Right lobe of liver (tissue), 6 donors: ENCODE measurements at regions not wholly inside any gene's neighbourhood (a gene's known extent, or its start where the extent isn't known, plus 50 kb on each side); places are given as distances from the start of the nearest gene placed in this dataset.

Experiments
- ATAC-seq, 4 donors: fragments of 200-7000 bp; cut with Tn5 transposase; one replicate each; pipeline ENCODE4 v1.9.1; 2020; ENCODE audit warnings: mild to moderate bottlenecking in 4 of 4, moderate library complexity in 4 of 4
- DNase-seq, 3 donors: peaks; one replicate each; pipeline ENCODE4 v3.0.0-alpha.2; 2020
- H3K27ac ChIP-seq, 3 donors: fragments of 200-600 bp; one replicate each; pipeline ENCODE4 v1.8.0; 2022
- H3K27me3 ChIP-seq, 2 donors: fragments of 200-600 bp; one replicate each; pipeline ENCODE4 v1.8.0; 2022
- H3K36me3 ChIP-seq, 4 donors: fragments of 200-600 bp; sonication (generic) in 1 of 4; one replicate each; pipeline versions ENCODE4 v1.5.1 to v1.8.0; 2017 to 2022; ENCODE audit warnings: control low read depth in 1 of 4
- H3K4me1 ChIP-seq, 4 donors: fragments of 200-600 bp; sonication (generic) in 1 of 4; one replicate each; pipeline versions ENCODE4 v1.5.1 to v1.8.0; 2017 to 2022; ENCODE audit warnings: control low read depth in 1 of 4
- H3K4me3 ChIP-seq, 3 donors: fragments of 200-600 bp; one replicate each; pipeline ENCODE4 v1.8.0; 2022
- H3K9me3 ChIP-seq, 4 donors: fragments of 200-600 bp; sonication (generic) in 1 of 4; one replicate each; pipeline versions ENCODE4 v1.5.1 to v1.8.0; 2017 to 2022; ENCODE audit warnings: control low read depth in 1 of 4
- POLR2A ChIP-seq: fragments of 450-650 bp; IDR thresholded peaks from one replicate; pipeline ENCODE4 v1.6.1; 2017; ENCODE audit warnings: antibody characterized with exemption, mild to moderate bottlenecking
- WGBS: methylation state at CpG from one replicate; pipeline ENCODE4 v1.1.6; 2018; ENCODE audit warnings: low coverage, low lambda C conversion rate; ENCODE audit not compliant: insufficient coverage; ENCODE audit errors: missing lambda C conversion rate; 5-methylcytosine and 5-hydroxymethylcytosine counted together
- intact Hi-C, 2 donors: fragments of 100-400 bp; cut with DNase I; formaldehyde crosslinking; loops; one replicate each; pipeline versions ENCODE4 v1.11.2 to v1.14.1; 2022
- TF ChIP-seq, protein P1 (sequence below), 4 donors: fragments of 200-600 bp in 3 of 4; fragments of 450-650 bp in 1 of 4; IDR thresholded peaks; one replicate each; pipeline versions ENCODE4 v1.5.1 to v1.8.0; 2016 to 2022; ENCODE audit warnings: antibody characterized with exemption in 4 of 4, mild to moderate bottlenecking in 2 of 4
- donor health status: DM: no; HTN: yes; CAD: no.
- donor health status: DM: no; HTN: no; CAD: no.
- donor health status: DM: no; HTN: no; CAD: no.
- donor health status: DM: no; HTN: yes; CAD: no.
- donor health status: DM: no; HTN: yes; CAD: no.

DNA sequence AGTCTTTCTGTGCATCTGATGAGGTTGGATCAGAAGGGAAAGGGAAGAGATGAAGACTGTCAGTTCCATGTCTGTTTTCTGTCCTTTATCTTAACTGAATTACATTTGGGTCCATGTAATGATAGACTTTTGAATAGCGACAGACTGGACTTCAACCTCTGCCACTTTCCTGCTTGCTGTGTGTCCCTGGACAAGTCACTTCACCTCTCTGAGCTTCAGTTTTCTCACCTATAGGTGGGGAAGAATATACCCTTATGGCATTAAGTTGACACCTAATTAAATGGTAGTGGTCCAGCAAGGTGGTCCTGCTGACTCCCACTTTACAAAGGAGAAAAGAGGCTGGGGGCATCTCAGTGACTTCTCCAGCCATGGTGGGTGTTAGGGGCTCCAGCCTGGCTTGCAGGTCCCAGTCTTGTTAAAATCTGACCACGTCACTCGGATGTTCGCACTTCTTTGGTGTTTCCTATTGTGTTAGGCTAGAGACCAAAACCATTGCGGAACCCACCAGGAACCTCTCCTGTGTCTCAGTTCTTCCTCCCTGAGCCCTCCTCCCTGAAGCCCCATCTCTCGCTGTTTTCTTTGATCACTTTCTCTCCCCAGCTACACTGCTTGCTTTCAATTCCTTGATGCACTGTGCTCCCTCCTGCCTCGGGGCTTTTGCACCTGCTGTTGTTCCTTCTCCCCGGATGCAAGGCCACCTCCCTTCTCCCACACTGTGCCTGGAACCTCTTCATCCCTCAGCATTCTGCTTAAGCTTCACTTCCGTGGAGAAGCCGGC lies 256.5 kb downstream of the NSG2 start:
- Histone ChIP-seq H3K27me3 (no peaks in the 10 kb centered on the region), H3K9me3 (no peaks in the 10 kb centered on the region), H3K27ac (no peak overlapping the region), H3K4me1 (no peaks in the 10 kb centered on the region), H3K36me3 (no peaks in the 10 kb centered on the region), H3K4me3 (no peak overlapping the region)
- ATAC-seq (no peak), DNase-seq (no peak)
- no peak for TF ChIP-seq POLR2A
- TF ChIP-seq, protein P1, sequence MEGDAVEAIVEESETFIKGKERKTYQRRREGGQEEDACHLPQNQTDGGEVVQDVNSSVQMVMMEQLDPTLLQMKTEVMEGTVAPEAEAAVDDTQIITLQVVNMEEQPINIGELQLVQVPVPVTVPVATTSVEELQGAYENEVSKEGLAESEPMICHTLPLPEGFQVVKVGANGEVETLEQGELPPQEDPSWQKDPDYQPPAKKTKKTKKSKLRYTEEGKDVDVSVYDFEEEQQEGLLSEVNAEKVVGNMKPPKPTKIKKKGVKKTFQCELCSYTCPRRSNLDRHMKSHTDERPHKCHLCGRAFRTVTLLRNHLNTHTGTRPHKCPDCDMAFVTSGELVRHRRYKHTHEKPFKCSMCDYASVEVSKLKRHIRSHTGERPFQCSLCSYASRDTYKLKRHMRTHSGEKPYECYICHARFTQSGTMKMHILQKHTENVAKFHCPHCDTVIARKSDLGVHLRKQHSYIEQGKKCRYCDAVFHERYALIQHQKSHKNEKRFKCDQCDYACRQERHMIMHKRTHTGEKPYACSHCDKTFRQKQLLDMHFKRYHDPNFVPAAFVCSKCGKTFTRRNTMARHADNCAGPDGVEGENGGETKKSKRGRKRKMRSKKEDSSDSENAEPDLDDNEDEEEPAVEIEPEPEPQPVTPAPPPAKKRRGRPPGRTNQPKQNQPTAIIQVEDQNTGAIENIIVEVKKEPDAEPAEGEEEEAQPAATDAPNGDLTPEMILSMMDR (IDR thresholded peaks at IDR 0.05) = no peak
- 39% methylated on average over 6 of the region's 10 CpGs for WGBS
- intact Hi-C loops = no loop called here

DNA sequence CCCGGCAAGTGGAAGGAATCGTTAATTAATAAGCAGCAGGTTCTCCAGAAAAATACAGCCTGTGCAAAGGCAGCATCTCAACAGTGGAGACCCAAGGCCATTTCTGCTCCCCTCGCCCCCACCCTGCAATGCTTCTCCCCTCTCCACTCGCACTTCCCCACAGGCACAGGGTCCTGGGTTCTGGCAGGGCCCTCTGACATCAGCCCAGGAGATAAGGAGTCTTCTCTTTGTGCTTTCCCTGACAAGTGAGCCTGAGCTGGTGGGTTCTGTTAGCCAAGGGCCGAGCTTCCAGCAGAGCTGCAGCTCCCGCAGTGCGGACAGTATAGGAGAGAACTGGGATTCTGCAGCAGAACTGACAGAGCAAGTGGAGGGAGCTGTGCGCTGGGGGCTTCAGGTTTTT lies 257.5 kb downstream of the NSG2 start:
- Histone ChIP-seq H3K4me1 (no peaks in the 10 kb centered on the region), H3K27ac (no peak overlapping the region), H3K36me3 (no peaks in the 10 kb centered on the region), H3K27me3 (no peaks in the 10 kb centered on the region), H3K4me3 (no peak overlapping the region), H3K9me3 (no peaks in the 10 kb centered on the region)
- WGBS = 59% methylated on average over 3 of the region's 8 CpGs
- no peak for DNase-seq
- intact Hi-C loops = no loop called here
- TF ChIP-seq, protein P1 (IDR thresholded peaks at IDR 0.05) = no peak
- TF ChIP-seq POLR2A = no peak
- no peak for ATAC-seq

DNA sequence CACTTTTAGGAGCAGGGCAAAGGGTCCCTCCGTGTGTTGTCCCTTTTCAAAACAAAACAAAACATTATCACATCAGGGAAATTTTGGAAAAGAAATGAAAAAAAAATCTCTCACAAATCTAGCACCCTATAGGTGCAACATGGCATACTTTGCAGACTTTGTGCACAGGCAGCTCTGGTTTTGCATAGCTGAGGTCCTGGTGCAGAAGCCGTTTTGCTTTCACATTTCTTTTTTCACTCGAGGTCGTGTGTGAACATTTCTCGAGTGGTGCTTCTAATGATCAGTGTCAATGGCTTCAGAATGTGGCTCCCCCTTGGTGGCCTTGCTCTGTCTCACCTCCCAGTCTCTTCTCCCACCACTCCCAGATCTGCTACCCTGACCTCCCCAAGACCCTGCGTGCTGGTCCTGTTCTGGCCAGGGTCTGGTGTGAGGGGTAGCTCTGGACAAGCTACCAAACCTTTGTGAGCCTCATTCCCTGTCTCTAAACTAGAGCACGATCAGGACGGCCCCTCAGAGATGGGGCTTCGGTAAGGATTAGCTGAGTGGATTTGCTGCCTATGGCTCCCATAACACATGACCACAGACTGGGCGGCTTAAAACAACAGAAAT lies 258.0 kb downstream of the NSG2 start:
- Histone ChIP-seq H3K4me3 (no peak overlapping the region), H3K27ac (no peak overlapping the region), H3K4me1 (no peaks in the 10 kb centered on the region), H3K27me3 (no peaks in the 10 kb centered on the region), H3K9me3 (no peaks in the 10 kb centered on the region), H3K36me3 (no peaks in the 10 kb centered on the region)
- ATAC-seq (no peak), DNase-seq (no peak)
- TF ChIP-seq, protein P1 (IDR thresholded peaks at IDR 0.05) = no peak
- no peak for TF ChIP-seq POLR2A
- 50% methylated on average over 8 of the region's 10 CpGs for WGBS
- intact Hi-C loops = no loop called here

DNA sequence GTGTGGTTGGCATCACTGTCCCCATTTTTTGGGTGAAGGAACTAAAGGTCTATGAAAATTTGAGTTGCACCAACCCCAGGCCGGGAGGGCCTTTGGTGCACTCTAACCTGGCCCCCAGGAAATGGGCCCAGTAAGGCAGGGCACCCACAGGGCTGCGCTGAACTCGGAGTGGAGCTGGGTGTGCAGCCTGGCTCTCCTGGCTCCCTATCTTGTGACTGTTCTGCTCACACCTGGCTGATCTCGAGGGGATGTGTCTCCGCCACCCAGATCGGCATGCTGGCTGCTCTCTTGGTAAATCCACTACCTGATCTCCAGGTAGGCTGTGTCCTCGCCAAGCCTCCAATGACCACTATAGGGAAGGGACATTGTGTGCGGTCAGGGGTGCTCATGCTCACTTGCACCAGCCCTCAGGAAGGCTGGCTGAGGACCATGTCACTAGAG lies 259.8 kb downstream of the NSG2 start:
- intact Hi-C loops = no loop called here
- Histone ChIP-seq H3K36me3 (no peaks in the 10 kb centered on the region), H3K4me3 (no peak overlapping the region), H3K27ac (no peak overlapping the region), H3K9me3 (no peaks in the 10 kb centered on the region), H3K4me1 (no peaks in the 10 kb centered on the region), H3K27me3 (no peaks in the 10 kb centered on the region)
- 75% methylated on average over 2 of the region's 8 CpGs for whole genome bisulfite sequencing
- ATAC-seq (no peak), DNase-seq (no peak)
- TF ChIP-seq POLR2A = no peak
- TF ChIP-seq, protein P1 (IDR thresholded peaks at IDR 0.05) = no peak
